ENCODE measurements at regions not wholly inside any gene's neighbourhood (a gene's known extent, or its start where the extent isn't known, plus 50 kb on each side); places are given as distances from the start of the nearest gene placed in this dataset.

DNA sequence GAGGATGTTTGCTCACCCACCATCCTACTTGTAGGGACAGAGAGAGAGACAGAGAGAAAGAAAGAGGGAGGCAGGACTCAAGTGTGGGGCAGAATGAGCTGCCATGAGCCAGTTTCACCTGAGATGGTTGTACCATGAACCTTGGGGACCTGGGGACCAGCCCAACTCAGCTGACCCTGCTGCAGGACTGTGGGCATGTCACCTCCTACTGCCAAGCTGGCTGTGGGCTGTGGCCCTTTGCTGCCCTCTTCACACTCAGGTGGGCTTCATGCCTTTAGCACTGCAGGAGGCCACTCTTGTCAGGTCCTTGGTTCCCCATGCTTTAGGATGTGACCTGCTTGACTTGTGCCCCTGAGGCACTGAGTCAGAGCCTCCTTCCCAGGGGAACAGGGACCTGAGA, 108.2 kb upstream of the PCBD1 start:
- intact Hi-C loops (cut with micrococcal nuclease; ENCODE audit: unreplicated experiment), result no loop called here
- no peak for TF ChIP-seq CTCF (IDR thresholded peaks at IDR 0.05; ENCODE audit: unreplicated experiment)
- peaks cover 100% of the 10 kb centered on the region for H3K27me3 Mint-ChIP-seq (ENCODE audit: unreplicated experiment)
- H3K4me3 Mint-ChIP-seq (ENCODE audit: low read depth, unreplicated experiment), result no peak overlapping the region
- H3K36me3 Mint-ChIP-seq (ENCODE audit: insufficient read depth, unreplicated experiment), result no peaks in the 10 kb centered on the region
- H3K4me1 Mint-ChIP-seq (ENCODE audit: low read depth, unreplicated experiment), result peaks cover 8% of the 10 kb centered on the region
- CTCF ChIA-PET, result interaction anchor here (0.5 kb wide), 1 partner anchor 504 kb away, joined by 5 read pairs; no protein-coding TSS in a partner anchor
- no peak overlapping the region for H3K27ac Mint-ChIP-seq (ENCODE audit: unreplicated experiment)
- DNase-seq, result no peak
- no TSS peak for BruUV-seq (replicated peaks)
- H3K9me3 Mint-ChIP-seq (ENCODE audit: low read depth, unreplicated experiment), result peaks cover 6% of the 10 kb centered on the region

DNA sequence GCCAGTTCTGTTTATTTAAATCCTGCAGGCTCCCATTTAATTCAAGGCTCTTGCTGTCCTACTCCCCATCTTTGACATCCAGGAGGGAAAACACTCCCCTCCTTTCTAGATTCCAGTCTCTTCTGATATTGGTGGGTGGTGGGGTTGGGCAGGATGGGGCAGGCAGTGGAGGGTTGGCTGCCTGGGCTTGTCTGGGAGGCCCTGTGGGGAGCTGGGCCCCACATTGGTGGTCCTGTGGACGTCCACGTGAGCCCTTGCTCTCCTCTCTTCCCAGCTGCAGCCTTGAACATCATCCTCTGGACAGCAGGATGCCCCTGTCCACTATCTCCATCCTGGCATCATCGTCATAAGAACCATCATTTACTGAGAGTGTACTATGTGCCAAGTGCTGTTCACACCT, 108.9 kb upstream of the PCBD1 start:
- Mint-ChIP-seq H3K4me3 (ENCODE audit: low read depth, unreplicated experiment) (no peak overlapping the region), H3K36me3 (ENCODE audit: insufficient read depth, unreplicated experiment) (no peaks in the 10 kb centered on the region), H3K9me3 (ENCODE audit: low read depth, unreplicated experiment) (peaks cover 6% of the 10 kb centered on the region), H3K27me3 (ENCODE audit: unreplicated experiment) (peaks cover 100% of the 10 kb centered on the region), H3K4me1 (ENCODE audit: low read depth, unreplicated experiment) (peaks cover 8% of the 10 kb centered on the region), H3K27ac (ENCODE audit: unreplicated experiment) (no peak overlapping the region)
- TF ChIP-seq CTCF (IDR thresholded peaks at IDR 0.05; ENCODE audit: unreplicated experiment), result no peak
- no peak for DNase-seq
- no TSS peak for BruUV-seq (replicated peaks)
- CTCF ChIA-PET, result no interaction called here
- intact Hi-C loops (cut with micrococcal nuclease; ENCODE audit: unreplicated experiment), result no loop called here

DNA sequence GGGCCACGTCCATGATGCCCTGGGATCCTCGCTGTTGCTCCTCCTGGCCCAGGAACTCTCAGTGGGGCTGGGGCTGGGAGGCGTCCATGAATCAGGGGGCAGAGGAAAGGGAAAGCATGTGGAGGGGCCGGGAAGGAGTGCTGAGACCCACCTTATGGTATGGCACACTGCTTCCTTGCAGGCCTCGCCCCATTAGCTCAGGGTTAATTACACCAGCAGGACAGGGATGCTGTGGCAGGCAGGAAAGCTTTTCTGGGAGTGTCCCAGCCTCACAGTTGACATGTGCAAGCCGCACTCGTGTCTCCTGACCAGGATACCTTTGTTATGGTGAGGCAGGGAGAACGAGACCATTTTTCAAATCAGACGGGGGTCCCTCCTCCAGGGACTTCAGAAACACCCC, 109.7 kb upstream of the PCBD1 start:
- H3K4me3 Mint-ChIP-seq (ENCODE audit: low read depth, unreplicated experiment), result no peak overlapping the region

DNA sequence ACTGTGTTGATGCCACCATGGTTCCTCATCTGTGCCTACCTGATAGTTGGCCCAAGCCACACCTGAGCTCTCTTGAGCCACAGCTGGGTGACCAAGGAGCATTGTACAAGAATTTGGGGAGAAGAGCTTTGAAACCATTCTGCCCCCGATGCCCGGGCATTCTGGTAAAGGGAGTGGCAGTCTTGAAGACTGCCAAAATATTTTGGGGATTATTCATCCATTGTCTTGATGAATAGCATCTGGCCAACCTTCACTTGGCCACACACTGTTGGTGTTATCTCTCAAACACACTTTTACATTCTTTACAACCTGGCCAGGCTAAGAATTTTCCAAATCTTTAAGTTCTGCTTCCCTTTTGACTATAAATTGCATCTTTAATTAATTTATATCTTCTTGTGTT, 113.1 kb upstream of the PCBD1 start:
- no peaks in the 10 kb centered on the region for H3K36me3 Mint-ChIP-seq (ENCODE audit: insufficient read depth, unreplicated experiment)
- peaks cover 100% of the 10 kb centered on the region for H3K27me3 Mint-ChIP-seq (ENCODE audit: unreplicated experiment)
- DNase-seq, result no peak
- no peak overlapping the region for H3K4me3 Mint-ChIP-seq (ENCODE audit: low read depth, unreplicated experiment)
- intact Hi-C loops (cut with micrococcal nuclease; ENCODE audit: unreplicated experiment), result no loop called here
- no TSS peak for BruUV-seq (replicated peaks)
- H3K9me3 Mint-ChIP-seq (ENCODE audit: low read depth, unreplicated experiment), result peaks cover 6% of the 10 kb centered on the region
- peaks cover 8% of the 10 kb centered on the region for H3K4me1 Mint-ChIP-seq (ENCODE audit: low read depth, unreplicated experiment)
- no peak overlapping the region for H3K27ac Mint-ChIP-seq (ENCODE audit: unreplicated experiment)
- CTCF ChIA-PET, result no interaction called here
- no peak for TF ChIP-seq CTCF (IDR thresholded peaks at IDR 0.05; ENCODE audit: unreplicated experiment)

More for the DNA sequence above, 109.7 kb upstream of the PCBD1 start:
- no peak for TF ChIP-seq CTCF (IDR thresholded peaks at IDR 0.05; ENCODE audit: unreplicated experiment)
- no peak for DNase-seq
- no TSS peak for BruUV-seq (replicated peaks)
- Mint-ChIP-seq H3K27ac (ENCODE audit: unreplicated experiment) (no peak overlapping the region), H3K9me3 (ENCODE audit: low read depth, unreplicated experiment) (peaks cover 6% of the 10 kb centered on the region), H3K36me3 (ENCODE audit: insufficient read depth, unreplicated experiment) (no peaks in the 10 kb centered on the region), H3K27me3 (ENCODE audit: unreplicated experiment) (peaks cover 100% of the 10 kb centered on the region), H3K4me1 (ENCODE audit: low read depth, unreplicated experiment) (peaks cover 8% of the 10 kb centered on the region)
- CTCF ChIA-PET, result no interaction called here
- intact Hi-C loops (cut with micrococcal nuclease; ENCODE audit: unreplicated experiment), result no loop called here

Measured in Calu3 (cell line).